H1 (cell line): ENCODE measurements at regions not wholly inside any gene's neighbourhood (a gene's known extent, or its start where the extent isn't known, plus 50 kb on each side); places are given as distances from the start of the nearest gene placed in this dataset.

Experiments
- CTCF ChIA-PET: fragments of 300-600 bp; sonication (Branson Sonifier 250); formaldehyde crosslinking; loops from one replicate; lab custom pipeline; 2021; ENCODE audit not compliant: partially characterized antibody; lab: Charles Lee
- POLR2A ChIA-PET: fragments of 300-600 bp; sonication (Branson Sonifier 250); formaldehyde crosslinking; loops from one replicate; lab custom pipeline; 2021; ENCODE audit warnings: inconsistent platforms; ENCODE audit not compliant: partially characterized antibody; lab: Charles Lee
- DNase-seq, 2 experiments: peaks; one replicate each; pipeline versions ENCODE4 v3.0.0 to v3.0.0-alpha.2; 2010 to 2022; ENCODE audit warnings: low spot score in 2 of 2, low read depth in 1 of 2, mixed read lengths in 1 of 2
- FAIRE-seq: peaks from 2 replicates; lab custom pipeline; 2011; peaks lifted over from hg19 to GRCh38; lab: Jason Lieb, UNC
- H2AFZ ChIP-seq: 2 replicates; pipeline ENCODE4 v1.8.1; 2012; ENCODE audit warnings: low read length, inconsistent platforms
- H2AK5ac ChIP-seq: 2 replicates; pipeline ENCODE4 v1.6.1; 2013; ENCODE audit warnings: low read depth, low read length
- H2BK120ac ChIP-seq: replicated peaks from 2 replicates; pipeline ENCODE3; 2013; ENCODE audit warnings: low read depth, low read length, inconsistent platforms
- H2BK12ac ChIP-seq: 2 replicates; pipeline ENCODE4 v1.6.1; 2013; ENCODE audit warnings: low read depth, low read length
- H2BK15ac ChIP-seq: 2 replicates; pipeline ENCODE4 v1.6.1; 2013; ENCODE audit warnings: low read length
- H2BK20ac ChIP-seq: 2 replicates; pipeline ENCODE4 v1.6.1; 2013; ENCODE audit warnings: low read length
- H2BK5ac ChIP-seq: 2 replicates; pipeline ENCODE4 v1.6.1; 2013; ENCODE audit warnings: low read depth, low read length
- H3K14ac ChIP-seq: 2 replicates; pipeline ENCODE4 v1.6.1; 2013; ENCODE audit warnings: inconsistent platforms; ENCODE audit not compliant: insufficient read length
- H3K18ac ChIP-seq: 2 replicates; pipeline ENCODE4 v1.6.1; 2013; ENCODE audit warnings: low read length; ENCODE audit errors: extremely low read depth
- H3K23ac ChIP-seq: 2 replicates; pipeline ENCODE4 v1.6.1; 2013; ENCODE audit warnings: inconsistent platforms; ENCODE audit not compliant: insufficient read length
- H3K23me2 ChIP-seq: 2 replicates; pipeline ENCODE4 v1.6.1; 2013; ENCODE audit warnings: low read depth, low read length
- H3K27ac ChIP-seq: 2 replicates; pipeline ENCODE4 v1.6.1; 2011; ENCODE audit warnings: low read depth, low read length, inconsistent platforms
- H3K27me3 ChIP-seq, 4 experiments: replicated peaks in 1 of 4; 1 replicate in 1 of 4; 2 replicates in 3 of 4; pipeline versions ENCODE4 v1.6.1 to v1.8.1; 2011 to 2013; ENCODE audit warnings: low read length in 3 of 4, mild to moderate bottlenecking in 3 of 4, inconsistent platforms in 2 of 4, mixed read lengths in 2 of 4, moderate library complexity in 1 of 4; ENCODE audit not compliant: control insufficient read depth in 3 of 4, insufficient read depth in 3 of 4; ENCODE audit errors: extremely low read depth in 1 of 4
- H3K36me3 ChIP-seq, 4 experiments: 2 replicates each; pipeline versions ENCODE4 v1.6.1 to v1.8.1; 2011 to 2013; ENCODE audit warnings: mild to moderate bottlenecking in 4 of 4, low read length in 3 of 4, moderate library complexity in 2 of 4, control low read depth in 1 of 4, inconsistent platforms in 1 of 4; ENCODE audit not compliant: insufficient read depth in 4 of 4, control insufficient read depth in 2 of 4
- H3K4ac ChIP-seq: replicated peaks from 2 replicates; pipeline ENCODE3; 2013; ENCODE audit warnings: low read length, low read depth, mixed read lengths, inconsistent platforms; ENCODE audit not compliant: insufficient read length
- H3K4me1 ChIP-seq, 4 experiments: replicated peaks in 1 of 4; 1 replicate in 1 of 4; 2 replicates in 3 of 4; pipeline versions ENCODE4 v1.6.1 to v1.8.1; 2011 to 2013; ENCODE audit warnings: low read length in 3 of 4, inconsistent platforms in 2 of 4, mixed read lengths in 1 of 4; ENCODE audit not compliant: insufficient read depth in 4 of 4, control insufficient read depth in 3 of 4
- H3K4me2 ChIP-seq, 2 experiments: 2 replicates each; pipeline versions ENCODE4 v1.6.1 to v1.8.1; 2011 to 2013; ENCODE audit warnings: low read depth in 2 of 2, low read length in 2 of 2, control low read depth in 1 of 2, inconsistent platforms in 1 of 2, mild to moderate bottlenecking in 1 of 2; ENCODE audit not compliant: insufficient read depth in 1 of 2
- H3K4me3 ChIP-seq, 4 experiments: fragments of 200-600, 300-600 bp in 1 of 4; sonication (generic), shearing (Covaris generic), sonication (Bioruptor Twin) in 1 of 4; 2 replicates each; pipeline versions ENCODE4 v1.5.1 to v1.8.1; 2011 to 2016; ENCODE audit warnings: low read length in 4 of 4, low read depth in 3 of 4, control low read depth in 2 of 4, inconsistent platforms in 2 of 4, mild to moderate bottlenecking in 2 of 4, mixed read lengths in 1 of 4, moderate library complexity in 1 of 4; ENCODE audit not compliant: insufficient read depth in 2 of 4; ENCODE audit errors: extremely low read depth in 1 of 4
- H3K56ac ChIP-seq: replicated peaks from 2 replicates; pipeline ENCODE3; 2013; ENCODE audit warnings: low read depth, mild to moderate bottlenecking, mixed read lengths, low read length, inconsistent platforms; ENCODE audit not compliant: insufficient read length
- H3K79me1 ChIP-seq: 2 replicates; pipeline ENCODE4 v1.6.1; 2013; ENCODE audit warnings: low read depth, low read length, control low read depth
- H3K79me2 ChIP-seq, 2 experiments: 2 replicates each; pipeline versions ENCODE4 v1.6.1 to v1.8.1; 2012 to 2013; ENCODE audit warnings: low read length in 2 of 2, mild to moderate bottlenecking in 2 of 2, inconsistent platforms in 1 of 2; ENCODE audit not compliant: insufficient read depth in 2 of 2, control insufficient read depth in 1 of 2
- H3K9ac ChIP-seq, 4 experiments: replicated peaks in 1 of 4; 1 replicate in 1 of 4; 2 replicates in 3 of 4; pipeline versions ENCODE4 v1.6.1 to v1.8.1; 2011 to 2013; ENCODE audit warnings: low read depth in 3 of 4, low read length in 3 of 4, control low read depth in 2 of 4, mild to moderate bottlenecking in 2 of 4, moderate library complexity in 2 of 4, inconsistent platforms in 1 of 4; ENCODE audit errors: extremely low read depth in 1 of 4
- H3K9me3 ChIP-seq, 2 experiments: 2 replicates each; pipeline versions ENCODE4 v1.6.1 to v1.8.1; 2012 to 2013; ENCODE audit warnings: mild to moderate bottlenecking in 2 of 2, moderate library complexity in 2 of 2, control low read depth in 1 of 2, inconsistent platforms in 1 of 2, low read depth in 1 of 2, low read length in 1 of 2, mixed read lengths in 1 of 2; ENCODE audit not compliant: insufficient read depth in 2 of 2
- H4K20me1 ChIP-seq, 2 experiments: replicated peaks in 1 of 2; 2 replicates each; pipeline versions ENCODE3 to v1.8.1; 2011 to 2013; ENCODE audit warnings: inconsistent platforms in 2 of 2, low read length in 2 of 2, mild to moderate bottlenecking in 1 of 2; ENCODE audit not compliant: insufficient read depth in 2 of 2, control insufficient read depth in 1 of 2
- H4K5ac ChIP-seq: 2 replicates; pipeline ENCODE4 v1.6.1; 2013; ENCODE audit warnings: low read length, low read depth, mixed read lengths, inconsistent platforms; ENCODE audit not compliant: insufficient read length
- H4K8ac ChIP-seq: 2 replicates; pipeline ENCODE4 v1.8.0; 2013; ENCODE audit warnings: mild to moderate bottlenecking, moderate library complexity, low read length, inconsistent platforms; ENCODE audit not compliant: insufficient read depth; ENCODE audit errors: extremely low read depth
- H4K91ac ChIP-seq: replicated peaks from 2 replicates; pipeline ENCODE3; 2013; ENCODE audit warnings: low read length, mixed read lengths, inconsistent platforms; ENCODE audit not compliant: insufficient read length
- CEBPB ChIP-seq: IDR thresholded peaks from 2 replicates; pipeline ENCODE4 v1.6.1; 2012; ENCODE audit warnings: low read depth, low read length
- CTBP2 ChIP-seq: IDR thresholded peaks from 2 replicates; pipeline ENCODE4 v1.7.0; 2011; ENCODE audit warnings: borderline replicate concordance, mild to moderate bottlenecking, moderate library complexity, mixed read lengths, low read length; ENCODE audit not compliant: insufficient read depth, insufficient read length
- EGR1 ChIP-seq: IDR thresholded peaks from 2 replicates; pipeline ENCODE4 v1.6.1; 2011; ENCODE audit warnings: low read depth, low read length, borderline replicate concordance
- GABPA ChIP-seq: IDR thresholded peaks from 2 replicates; pipeline ENCODE4 v1.6.1; 2011; ENCODE audit warnings: mild to moderate bottlenecking, low read length, moderate library complexity, borderline replicate concordance; ENCODE audit not compliant: insufficient read depth
- NANOG ChIP-seq: IDR thresholded peaks from 2 replicates; pipeline ENCODE4 v1.6.1; 2011; ENCODE audit warnings: low read length, low read depth, mild to moderate bottlenecking, inconsistent platforms; ENCODE audit not compliant: insufficient read depth, poor library complexity, severe bottlenecking
- RAD21 ChIP-seq, 2 experiments: IDR thresholded peaks in 1 of 2; conservative IDR thresholded peaks in 1 of 2; 2 replicates each; pipeline ENCODE4 v1.6.1; 2011; ENCODE audit warnings: low read depth in 2 of 2, low read length in 2 of 2, improper control_type of control experiment in 1 of 2, inconsistent platforms in 1 of 2, mild to moderate bottlenecking in 1 of 2, moderate library complexity in 1 of 2
- SIRT6 ChIP-seq: IDR thresholded peaks from one replicate; pipeline ENCODE4 v1.7.1; 2012; ENCODE audit warnings: low read length, inconsistent platforms
- SP4 ChIP-seq: IDR thresholded peaks from 2 replicates; pipeline ENCODE4 v1.6.1; 2012; ENCODE audit warnings: low read length, inconsistent platforms
- SRF ChIP-seq: IDR thresholded peaks from 2 replicates; pipeline ENCODE4 v1.6.1; 2011; ENCODE audit warnings: mild to moderate bottlenecking, low read depth, low read length, moderate library complexity
- TAF7 ChIP-seq: optimal IDR thresholded peaks from 2 replicates; pipeline ENCODE3; 2011; ENCODE audit warnings: low read depth, mild to moderate bottlenecking, inconsistent platforms, low read length, moderate library complexity, borderline replicate concordance
- TCF12 ChIP-seq: IDR thresholded peaks from 2 replicates; pipeline ENCODE4 v1.6.1; 2011; ENCODE audit warnings: low read depth, mild to moderate bottlenecking, low read length
- TEAD4 ChIP-seq: IDR thresholded peaks from 2 replicates; pipeline ENCODE4 v1.6.1; 2012; ENCODE audit warnings: low read depth, low read length, inconsistent platforms, mixed read lengths
- ZNF274 ChIP-seq: IDR thresholded peaks from 2 replicates; pipeline ENCODE4 v1.7.0; 2012; ENCODE audit warnings: low read length, borderline replicate concordance; ENCODE audit errors: extremely low read depth
- WGBS, 2 experiments: shearing (Covaris generic) in 1 of 2; methylation state at CpG; one replicate each; pipeline versions ENCODE4 v1.1.6 to v1.1.7; 2013 to 2015; ENCODE audit warnings: low lambda C conversion rate in 2 of 2, mixed read lengths in 2 of 2, inconsistent platforms in 1 of 2, low coverage in 1 of 2, missing lambda C conversion rate in 1 of 2; ENCODE audit not compliant: insufficient replicate concordance in 2 of 2, insufficient coverage in 1 of 2, insufficient read length in 1 of 2; ENCODE audit errors: extremely low coverage in 1 of 2, missing lambda C conversion rate in 1 of 2; 5-methylcytosine and 5-hydroxymethylcytosine counted together
- TF ChIP-seq, protein P1 (sequence below): IDR thresholded peaks from 2 replicates; pipeline ENCODE4 v1.6.1; 2011; ENCODE audit warnings: low read length, improper control_type of control experiment

DNA sequence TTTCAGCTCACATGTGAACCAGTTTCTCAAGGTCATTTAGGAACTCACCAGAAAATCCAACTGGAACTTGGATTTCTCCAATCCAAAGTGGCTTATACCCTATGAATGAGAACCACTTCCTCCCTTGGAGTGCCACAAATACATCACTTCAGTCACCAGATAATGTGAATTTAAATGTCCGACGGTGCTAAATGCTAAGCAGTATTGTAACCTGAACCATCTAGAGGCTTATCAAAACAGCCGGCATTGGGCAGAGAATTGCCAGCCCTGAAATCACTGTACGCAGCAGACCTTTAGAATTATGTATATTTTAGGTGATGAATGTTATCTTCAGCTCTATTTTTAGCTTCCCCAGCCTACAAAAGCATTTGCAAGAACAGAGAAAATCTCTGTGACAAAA is 76.8 kb upstream of the COX20 start:
- ChIA-PET CTCF (interaction anchor here (0.5 to 2.8 kb wide), 3 partner anchors 15 to 154 kb away, joined by 3 to 13 read pairs (median 4); no protein-coding TSS in a partner anchor), POLR2A (no interaction called here)
- H3K27ac ChIP-seq: no peak overlapping the region
- H2BK20ac ChIP-seq: no peak overlapping the region
- H3K56ac ChIP-seq: no peak overlapping the region
- H3K23ac ChIP-seq: no peak overlapping the region
- no peak overlapping the region for H3K18ac ChIP-seq
- no peak for TF ChIP-seq NANOG
- TF ChIP-seq GABPA: no peak
- TF ChIP-seq CTBP2: no peak
- TF ChIP-seq EGR1: no peak
- no peak for TF ChIP-seq ZNF274
- no peak for TF ChIP-seq SP4
- no peak for TF ChIP-seq RAD21 (IDR thresholded peaks at IDR 0.05 in 1 of 2, conservative IDR thresholded peaks at IDR 0.05 in 1 of 2; ENCODE audit: low read depth in 2 of 2, low read length in 2 of 2)
- TF ChIP-seq SRF: no peak
- no peak for TF ChIP-seq TCF12
- no peak for TF ChIP-seq TAF7
- TF ChIP-seq SIRT6: no peak
- TF ChIP-seq, protein P1, sequence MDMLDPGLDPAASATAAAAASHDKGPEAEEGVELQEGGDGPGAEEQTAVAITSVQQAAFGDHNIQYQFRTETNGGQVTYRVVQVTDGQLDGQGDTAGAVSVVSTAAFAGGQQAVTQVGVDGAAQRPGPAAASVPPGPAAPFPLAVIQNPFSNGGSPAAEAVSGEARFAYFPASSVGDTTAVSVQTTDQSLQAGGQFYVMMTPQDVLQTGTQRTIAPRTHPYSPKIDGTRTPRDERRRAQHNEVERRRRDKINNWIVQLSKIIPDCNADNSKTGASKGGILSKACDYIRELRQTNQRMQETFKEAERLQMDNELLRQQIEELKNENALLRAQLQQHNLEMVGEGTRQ: no peak
- no peak for TF ChIP-seq TEAD4
- TF ChIP-seq CEBPB: no peak
- H4K20me1 ChIP-seq: no peaks in the 10 kb centered on the region
- WGBS, 2 experiments: 55% methylated on average over 4 of the region's 4 CpGs; no CpG with 5 or more reads in 1 of the 2 experiments
- H3K27me3 ChIP-seq: no peaks in the 10 kb centered on the region
- no peak overlapping the region for H2BK5ac ChIP-seq
- no peak overlapping the region for H4K5ac ChIP-seq
- FAIRE-seq (no peak), DNase-seq (no peak)
- H2BK120ac ChIP-seq: no peak overlapping the region
- H3K14ac ChIP-seq: no peak overlapping the region
- H3K79me1 ChIP-seq: no peaks in the 10 kb centered on the region
- no peak overlapping the region for H2BK15ac ChIP-seq
- H3K4me1 ChIP-seq: peaks cover 4 to 10% (median 6%) of the 10 kb centered on the region in 4 experiments; a peak in 6 of 7 replicates
- H3K36me3 ChIP-seq: no peaks in the 10 kb centered on the region
- no peak overlapping the region for H4K91ac ChIP-seq
- no peak overlapping the region for H2BK12ac ChIP-seq
- H3K4ac ChIP-seq: no peak overlapping the region
- H3K4me3 ChIP-seq: no peak overlapping the region
- H3K23me2 ChIP-seq: no peaks in the 10 kb centered on the region
- peaks cover 0 to 4% of the 10 kb centered on the region in 2 experiments; a peak in 1 of 4 replicates for H3K9me3 ChIP-seq
- H4K8ac ChIP-seq: no peak overlapping the region
- H2AK5ac ChIP-seq: no peak overlapping the region
- H3K9ac ChIP-seq: no peak overlapping the region
- no peak overlapping the region for H3K4me2 ChIP-seq
- no peak overlapping the region for H2AFZ ChIP-seq
- H3K79me2 ChIP-seq: no peaks in the 10 kb centered on the region
